Activated CD8-positive, alpha-beta memory T cell treated with anti-CD3 and anti-CD28 coated beads, Interleukin-2, amount 10 ng/mL, durations not matched to agents 7 days and 5 days (primary cell): ENCODE measurements at regions not wholly inside any gene's neighbourhood (a gene's known extent, or its start where the extent isn't known, plus 50 kb on each side); places are given as distances from the start of the nearest gene placed in this dataset.

Source experiments
- ATAC-seq: fragments of 150-1000 bp; cut with Tn5 transposase; one replicate; pipeline ENCODE4 v1.10.0; 2021; ENCODE audit warnings: moderate library complexity
- CTCF ChIA-PET: fragments of 350-600 bp; sonication (Branson Sonifier 250); formaldehyde crosslinking; loops from one replicate; lab custom pipeline; 2021; ENCODE audit warnings: antibody characterized with exemption; lab: Charles Lee
- DNase-seq: peaks from one replicate; pipeline ENCODE4 v3.0.0-alpha.2; 2020
- H3K27ac Mint-ChIP-seq: one replicate; pipeline ENCODE4 v1.8.0; 2021; ENCODE audit warnings: mild to moderate bottlenecking, mixed read lengths
- H3K27me3 Mint-ChIP-seq: one replicate; pipeline ENCODE4 v1.8.0; 2021; ENCODE audit warnings: mixed read lengths
- H3K36me3 Mint-ChIP-seq: one replicate; pipeline ENCODE4 v1.8.0; 2021; ENCODE audit warnings: mild to moderate bottlenecking, mixed read lengths
- H3K4me1 Mint-ChIP-seq: one replicate; pipeline ENCODE4 v1.8.0; 2021; ENCODE audit warnings: mixed read lengths
- H3K4me3 Mint-ChIP-seq: one replicate; pipeline ENCODE4 v1.8.0; 2021; ENCODE audit warnings: mild to moderate bottlenecking, moderate library complexity, mixed read lengths
- H3K9me3 Mint-ChIP-seq: one replicate; pipeline ENCODE4 v1.8.0; 2022; ENCODE audit warnings: low read depth, mixed read lengths

- DNase-seq (no peak), ATAC-seq (no peak)
- Mint-ChIP-seq H3K4me1 (no peaks in the 10 kb centered on the region), H3K27ac (no peak overlapping the region), H3K4me3 (no peak overlapping the region), H3K9me3 (peaks cover 2% of the 10 kb centered on the region), H3K36me3 (no peaks in the 10 kb centered on the region), H3K27me3 (no peaks in the 10 kb centered on the region)
- CTCF ChIA-PET: no interaction called here
Observed at GRCh38 chr4:125459531-125459930, 144.8 kb downstream of the FAT4 start.

- Mint-ChIP-seq H3K27me3 (no peaks in the 10 kb centered on the region), H3K36me3 (no peaks in the 10 kb centered on the region), H3K4me1 (no peaks in the 10 kb centered on the region), H3K4me3 (no peak overlapping the region), H3K27ac (no peak overlapping the region), H3K9me3 (peaks cover 2% of the 10 kb centered on the region)
- ATAC-seq: no peak
- no peak for DNase-seq
- CTCF ChIA-PET: no interaction called here
Observed at GRCh38 chr4:125461676-125462363, 147.1 kb downstream of the FAT4 start.

- H3K36me3 Mint-ChIP-seq: no peaks in the 10 kb centered on the region
- no peaks in the 10 kb centered on the region for H3K4me1 Mint-ChIP-seq
- H3K27me3 Mint-ChIP-seq: no peaks in the 10 kb centered on the region
- no peak overlapping the region for H3K27ac Mint-ChIP-seq
- ATAC-seq (no peak), DNase-seq (no peak)
- H3K4me3 Mint-ChIP-seq: no peak overlapping the region
- CTCF ChIA-PET: no interaction called here
- H3K9me3 Mint-ChIP-seq: peaks cover 2% of the 10 kb centered on the region
Observed at GRCh38 chr4:125464146-125464545, 149.4 kb downstream of the FAT4 start.

DNA sequence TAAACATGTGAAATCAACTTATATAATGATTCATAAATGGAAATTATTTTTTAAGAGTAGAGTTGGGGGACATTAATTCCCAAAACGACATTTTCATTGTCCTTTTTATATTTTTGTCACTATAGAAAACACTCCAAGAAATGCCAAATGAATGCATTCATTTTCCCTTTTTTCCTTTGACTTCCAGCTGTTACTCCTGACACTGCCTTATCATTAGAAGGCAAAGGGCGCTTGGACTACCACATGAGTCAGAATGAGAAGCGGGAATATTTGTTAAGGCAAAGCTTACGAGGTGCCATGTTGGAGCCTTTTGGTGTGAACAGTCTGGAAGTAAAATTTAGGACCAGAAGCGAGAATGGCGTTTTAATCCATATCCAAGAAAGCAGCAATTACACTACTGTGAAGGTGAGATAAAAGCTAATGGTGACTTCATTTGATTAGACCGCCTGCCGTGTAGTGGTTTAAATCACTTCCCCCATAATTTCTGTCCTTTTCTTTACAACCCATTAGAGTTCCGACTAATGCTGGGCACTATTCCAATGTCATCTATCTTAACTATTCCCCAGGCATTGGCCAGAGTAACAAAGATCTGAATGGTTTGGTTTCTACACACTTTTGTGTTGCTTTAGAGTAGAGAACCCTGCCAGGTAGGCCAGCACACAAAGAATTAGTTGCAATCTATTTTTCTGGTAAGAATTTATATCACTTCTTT lies 166.7 kb downstream of the FAT4 start:
- H3K9me3 Mint-ChIP-seq: no peaks in the 10 kb centered on the region
- H3K4me1 Mint-ChIP-seq: no peaks in the 10 kb centered on the region
- no peak for ATAC-seq
- no peaks in the 10 kb centered on the region for H3K27me3 Mint-ChIP-seq
- CTCF ChIA-PET: no interaction called here
- H3K27ac Mint-ChIP-seq: no peak overlapping the region
- H3K36me3 Mint-ChIP-seq: no peaks in the 10 kb centered on the region
- no peak for DNase-seq
- no peak overlapping the region for H3K4me3 Mint-ChIP-seq

DNA sequence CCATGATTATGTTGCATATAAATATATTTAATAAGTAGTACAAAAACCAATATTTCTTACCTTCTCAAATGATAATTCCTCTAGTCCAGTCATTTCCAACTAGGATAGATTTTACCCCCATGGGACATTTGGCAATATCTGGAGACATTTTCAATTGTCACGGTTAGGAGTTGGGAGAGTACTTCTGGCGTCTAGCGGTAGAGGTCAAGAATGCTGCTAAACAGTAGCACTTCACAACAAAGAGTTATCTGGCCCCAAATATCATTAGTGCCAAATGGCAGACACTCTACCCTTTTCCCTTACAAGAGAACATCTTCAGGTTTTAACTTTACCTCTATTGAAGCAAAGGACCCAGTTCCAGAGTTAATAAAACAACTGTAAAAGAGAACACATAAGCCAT lies 168.1 kb downstream of the FAT4 start:
- no peaks in the 10 kb centered on the region for H3K9me3 Mint-ChIP-seq
- H3K36me3 Mint-ChIP-seq: no peaks in the 10 kb centered on the region
- no peak for ATAC-seq
- no peak for DNase-seq
- CTCF ChIA-PET: no interaction called here
- no peaks in the 10 kb centered on the region for H3K27me3 Mint-ChIP-seq
- no peak overlapping the region for H3K4me3 Mint-ChIP-seq
- no peak overlapping the region for H3K27ac Mint-ChIP-seq
- H3K4me1 Mint-ChIP-seq: no peaks in the 10 kb centered on the region

GRCh38 chr4:125483278-125483677 lies 168.5 kb downstream of the FAT4 start:
- DNase-seq (no peak), ATAC-seq (no peak)
- H3K9me3 Mint-ChIP-seq: peaks cover 3% of the 10 kb centered on the region
- H3K36me3 Mint-ChIP-seq: no peaks in the 10 kb centered on the region
- no peaks in the 10 kb centered on the region for H3K27me3 Mint-ChIP-seq
- no peak overlapping the region for H3K27ac Mint-ChIP-seq
- H3K4me3 Mint-ChIP-seq: no peak overlapping the region
- CTCF ChIA-PET: no interaction called here
- no peaks in the 10 kb centered on the region for H3K4me1 Mint-ChIP-seq

GRCh38 chr4:125484912-125485311 lies 170.2 kb downstream of the FAT4 start:
- Mint-ChIP-seq H3K36me3 (no peaks in the 10 kb centered on the region), H3K4me1 (no peaks in the 10 kb centered on the region), H3K4me3 (no peak overlapping the region), H3K27ac (no peak overlapping the region), H3K9me3 (peaks cover 4% of the 10 kb centered on the region), H3K27me3 (no peaks in the 10 kb centered on the region)
- no peak for ATAC-seq
- DNase-seq: no peak
- CTCF ChIA-PET: no interaction called here

- DNase-seq: no peak
- H3K4me1 Mint-ChIP-seq: no peaks in the 10 kb centered on the region
Observed at GRCh38 chr4:125486351-125486750, 171.6 kb downstream of the FAT4 start.

GRCh38 chr4:125489952-125490690 lies 175.4 kb downstream of the FAT4 start:
- H3K27ac Mint-ChIP-seq: no peak overlapping the region

More at GRCh38 chr4:125486351-125486750, 171.6 kb downstream of the FAT4 start:
- H3K27ac Mint-ChIP-seq: no peak overlapping the region
- no peaks in the 10 kb centered on the region for H3K27me3 Mint-ChIP-seq
- peaks cover 4% of the 10 kb centered on the region for H3K9me3 Mint-ChIP-seq
- no peaks in the 10 kb centered on the region for H3K36me3 Mint-ChIP-seq
- H3K4me3 Mint-ChIP-seq: no peak overlapping the region
- no peak for ATAC-seq
- CTCF ChIA-PET: no interaction called here

DNA sequence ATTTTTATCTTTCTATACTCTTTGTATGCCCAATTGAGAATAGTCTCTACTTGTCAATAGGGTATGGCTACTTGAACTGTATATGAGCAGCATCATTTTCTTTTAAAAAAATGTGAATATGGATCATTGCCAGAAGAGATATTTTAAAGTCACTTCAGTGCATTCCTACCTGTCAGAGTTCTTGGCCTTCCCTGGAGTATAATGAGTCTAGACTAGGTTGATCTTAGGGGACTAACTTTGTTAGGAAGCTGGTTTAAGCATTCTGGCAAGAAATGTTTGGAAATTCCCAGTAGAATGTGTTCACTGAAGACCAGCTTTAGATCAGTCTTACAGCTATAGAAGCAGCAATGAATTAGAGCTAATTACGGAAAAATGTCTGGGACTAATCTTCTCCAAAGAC lies 178.2 kb downstream of the FAT4 start:
- H3K27ac Mint-ChIP-seq: no peak overlapping the region
- H3K27me3 Mint-ChIP-seq: no peaks in the 10 kb centered on the region
- no peak overlapping the region for H3K4me3 Mint-ChIP-seq
- CTCF ChIA-PET: no interaction called here
- ATAC-seq (no peak), DNase-seq (no peak)
- no peaks in the 10 kb centered on the region for H3K36me3 Mint-ChIP-seq
- no peaks in the 10 kb centered on the region for H3K4me1 Mint-ChIP-seq
- peaks cover 4% of the 10 kb centered on the region for H3K9me3 Mint-ChIP-seq

More at GRCh38 chr4:125489952-125490690, 175.4 kb downstream of the FAT4 start:
- Mint-ChIP-seq H3K4me3 (no peak overlapping the region), H3K9me3 (peaks cover 4% of the 10 kb centered on the region), H3K4me1 (no peaks in the 10 kb centered on the region), H3K27me3 (no peaks in the 10 kb centered on the region), H3K36me3 (no peaks in the 10 kb centered on the region)
- CTCF ChIA-PET: no interaction called here
- no peak for DNase-seq
- no peak for ATAC-seq

DNA sequence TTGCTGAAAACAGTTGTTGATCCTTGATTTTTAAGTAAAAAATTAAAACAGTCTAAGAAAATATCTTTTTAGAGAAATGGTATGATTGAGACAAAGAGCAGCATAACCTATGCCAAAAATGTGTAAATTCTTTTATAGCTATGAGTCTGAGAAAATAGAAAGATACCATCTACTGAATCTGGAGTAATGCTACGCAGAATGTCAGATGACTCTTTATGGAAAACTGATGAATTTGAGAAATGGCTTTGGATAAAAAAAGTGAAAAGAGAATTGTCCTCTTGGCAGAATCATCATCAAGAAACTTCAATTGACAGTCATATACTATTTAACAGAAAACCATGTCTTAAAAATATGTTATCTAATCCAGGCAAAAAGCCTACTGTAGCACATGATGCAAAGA lies 183.1 kb downstream of the FAT4 start:
- peaks cover 3% of the 10 kb centered on the region for H3K9me3 Mint-ChIP-seq
- H3K4me1 Mint-ChIP-seq: no peaks in the 10 kb centered on the region
- ATAC-seq (no peak), DNase-seq (no peak)
- no peaks in the 10 kb centered on the region for H3K27me3 Mint-ChIP-seq
- no peak overlapping the region for H3K4me3 Mint-ChIP-seq
- H3K36me3 Mint-ChIP-seq: no peaks in the 10 kb centered on the region
- no peak overlapping the region for H3K27ac Mint-ChIP-seq
- CTCF ChIA-PET: no interaction called here

DNA sequence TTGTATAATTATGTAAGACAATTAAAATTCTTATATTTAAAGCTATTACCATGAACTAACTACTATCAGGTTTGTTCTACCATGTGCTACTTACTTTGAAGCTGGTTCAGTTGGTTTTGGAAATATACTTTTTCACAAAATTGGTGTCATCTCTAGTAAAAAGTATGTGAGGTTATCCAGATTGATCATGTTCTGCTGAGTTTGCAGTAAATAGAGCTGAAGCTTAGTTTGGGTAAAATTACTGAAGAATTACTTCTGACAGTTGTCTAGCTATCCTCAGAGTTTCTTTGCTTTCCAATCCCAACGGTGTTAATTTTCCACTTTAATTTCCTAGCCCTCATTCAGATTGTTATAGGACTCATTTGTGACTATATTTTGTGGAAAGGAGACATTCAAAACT lies 184.2 kb downstream of the FAT4 start:
- DNase-seq (no peak), ATAC-seq (no peak)
- Mint-ChIP-seq H3K9me3 (peaks cover 3% of the 10 kb centered on the region), H3K27me3 (no peaks in the 10 kb centered on the region), H3K36me3 (no peaks in the 10 kb centered on the region), H3K4me3 (no peak overlapping the region), H3K4me1 (no peaks in the 10 kb centered on the region), H3K27ac (no peak overlapping the region)
- CTCF ChIA-PET: no interaction called here

DNA sequence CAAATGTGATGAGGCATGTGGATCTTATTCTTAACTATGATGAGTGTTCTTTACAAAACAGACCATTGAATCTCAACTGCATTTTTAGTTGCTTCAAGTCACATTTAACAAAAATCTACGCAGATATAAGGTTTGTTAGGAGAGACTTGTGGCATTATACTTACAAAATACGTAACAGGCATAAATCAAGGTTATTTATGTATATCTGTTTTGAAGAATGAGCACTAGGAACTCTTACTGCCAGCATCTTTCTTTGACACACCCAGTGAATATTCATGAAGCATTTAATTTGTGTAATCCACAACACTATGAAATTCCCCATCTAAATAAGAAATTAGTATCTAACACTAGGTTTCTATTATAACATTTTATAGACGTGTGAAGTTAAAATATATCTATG lies 186.3 kb downstream of the FAT4 start:
- Mint-ChIP-seq H3K27me3 (no peaks in the 10 kb centered on the region), H3K4me1 (no peaks in the 10 kb centered on the region), H3K36me3 (no peaks in the 10 kb centered on the region), H3K9me3 (peaks cover 3% of the 10 kb centered on the region), H3K4me3 (no peak overlapping the region), H3K27ac (no peak overlapping the region)
- CTCF ChIA-PET: no interaction called here
- ATAC-seq: no peak
- no peak for DNase-seq

GRCh38 chr4:125501568-125501967 lies 186.8 kb downstream of the FAT4 start:
- CTCF ChIA-PET: no interaction called here
- Mint-ChIP-seq H3K27ac (no peak overlapping the region), H3K9me3 (peaks cover 3% of the 10 kb centered on the region), H3K4me3 (no peak overlapping the region), H3K36me3 (no peaks in the 10 kb centered on the region), H3K27me3 (no peaks in the 10 kb centered on the region), H3K4me1 (no peaks in the 10 kb centered on the region)
- ATAC-seq (no peak), DNase-seq (no peak)
